ENCODE measurements at regions not wholly inside any gene's neighbourhood (a gene's known extent, or its start where the extent isn't known, plus 50 kb on each side); places are given as distances from the start of the nearest gene placed in this dataset.

DNA sequence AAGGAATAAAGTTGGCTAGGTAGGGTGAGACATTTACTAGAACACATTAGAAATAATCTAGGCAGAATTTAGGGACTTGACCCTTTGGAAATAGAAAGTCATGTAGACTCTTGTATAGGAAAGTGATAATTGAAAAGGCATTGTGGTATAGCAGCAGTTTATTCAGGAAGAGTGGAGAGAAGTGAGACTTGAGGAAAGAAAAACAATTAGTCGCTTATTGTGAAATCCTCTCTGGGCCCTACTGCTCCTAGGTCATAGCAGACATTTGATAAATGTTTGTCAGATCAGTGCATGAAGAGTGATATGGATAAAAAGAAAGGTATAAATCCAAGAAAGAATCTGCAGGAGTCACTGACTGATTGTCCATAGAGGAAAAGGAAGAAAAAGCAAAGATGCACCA lies 337.6 kb downstream of the HNRNPD start:
- TF ChIP-seq, protein P1, sequence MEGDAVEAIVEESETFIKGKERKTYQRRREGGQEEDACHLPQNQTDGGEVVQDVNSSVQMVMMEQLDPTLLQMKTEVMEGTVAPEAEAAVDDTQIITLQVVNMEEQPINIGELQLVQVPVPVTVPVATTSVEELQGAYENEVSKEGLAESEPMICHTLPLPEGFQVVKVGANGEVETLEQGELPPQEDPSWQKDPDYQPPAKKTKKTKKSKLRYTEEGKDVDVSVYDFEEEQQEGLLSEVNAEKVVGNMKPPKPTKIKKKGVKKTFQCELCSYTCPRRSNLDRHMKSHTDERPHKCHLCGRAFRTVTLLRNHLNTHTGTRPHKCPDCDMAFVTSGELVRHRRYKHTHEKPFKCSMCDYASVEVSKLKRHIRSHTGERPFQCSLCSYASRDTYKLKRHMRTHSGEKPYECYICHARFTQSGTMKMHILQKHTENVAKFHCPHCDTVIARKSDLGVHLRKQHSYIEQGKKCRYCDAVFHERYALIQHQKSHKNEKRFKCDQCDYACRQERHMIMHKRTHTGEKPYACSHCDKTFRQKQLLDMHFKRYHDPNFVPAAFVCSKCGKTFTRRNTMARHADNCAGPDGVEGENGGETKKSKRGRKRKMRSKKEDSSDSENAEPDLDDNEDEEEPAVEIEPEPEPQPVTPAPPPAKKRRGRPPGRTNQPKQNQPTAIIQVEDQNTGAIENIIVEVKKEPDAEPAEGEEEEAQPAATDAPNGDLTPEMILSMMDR (IDR thresholded peaks at IDR 0.05), result no peak
- TF ChIP-seq EZH2 (IDR thresholded peaks at IDR 0.05), result no peak
- no peak for TF ChIP-seq EZH2phosphoT487 (IDR thresholded peaks at IDR 0.05)

Measured in neural progenitor cell (in vitro differentiated cells).